ENCODE measurements at regions not wholly inside any gene's neighbourhood (a gene's known extent, or its start where the extent isn't known, plus 50 kb on each side); places are given as distances from the start of the nearest gene placed in this dataset.

DNA sequence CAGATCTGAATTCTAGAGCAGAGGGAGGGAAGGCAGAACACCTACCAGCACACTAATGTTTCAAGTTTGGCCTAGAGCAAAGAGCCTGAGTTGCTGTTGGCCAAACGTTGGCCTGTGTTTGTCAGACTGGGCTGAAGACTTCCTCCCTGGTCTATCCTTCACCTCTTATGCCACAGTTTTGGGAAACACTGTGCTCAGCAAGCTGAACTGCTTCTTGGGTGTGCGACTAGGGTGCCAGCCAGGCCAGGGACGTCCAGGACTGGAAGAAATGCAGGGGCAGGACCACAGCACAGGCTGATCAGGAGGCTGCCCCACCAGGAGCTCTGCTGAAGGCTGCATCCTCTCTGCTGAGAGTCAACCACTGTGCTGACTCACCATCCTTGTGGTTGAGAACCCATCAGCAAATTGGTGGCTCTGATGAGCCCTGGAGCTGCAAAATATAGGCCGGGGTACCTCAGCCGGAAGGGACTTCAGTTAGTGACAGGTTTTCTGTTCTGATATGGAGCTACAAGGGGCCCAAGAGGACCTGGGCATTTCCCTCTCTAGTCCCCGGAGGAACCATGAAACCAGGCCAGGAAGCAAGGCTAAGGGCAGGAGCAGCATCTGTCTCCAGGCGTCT is 131.6 kb upstream of the RASGRP1 start:
- peaks cover 3% of the 10 kb centered on the region for H3K27me3 Mint-ChIP-seq (ENCODE audit: low read depth, poor library complexity)
- no peaks in the 10 kb centered on the region for H3K36me3 Mint-ChIP-seq (ENCODE audit: low read depth)
- DNase-seq = no peak
- H3K9me3 Mint-ChIP-seq = peaks cover 4% of the 10 kb centered on the region
- TF ChIP-seq, protein P1, sequence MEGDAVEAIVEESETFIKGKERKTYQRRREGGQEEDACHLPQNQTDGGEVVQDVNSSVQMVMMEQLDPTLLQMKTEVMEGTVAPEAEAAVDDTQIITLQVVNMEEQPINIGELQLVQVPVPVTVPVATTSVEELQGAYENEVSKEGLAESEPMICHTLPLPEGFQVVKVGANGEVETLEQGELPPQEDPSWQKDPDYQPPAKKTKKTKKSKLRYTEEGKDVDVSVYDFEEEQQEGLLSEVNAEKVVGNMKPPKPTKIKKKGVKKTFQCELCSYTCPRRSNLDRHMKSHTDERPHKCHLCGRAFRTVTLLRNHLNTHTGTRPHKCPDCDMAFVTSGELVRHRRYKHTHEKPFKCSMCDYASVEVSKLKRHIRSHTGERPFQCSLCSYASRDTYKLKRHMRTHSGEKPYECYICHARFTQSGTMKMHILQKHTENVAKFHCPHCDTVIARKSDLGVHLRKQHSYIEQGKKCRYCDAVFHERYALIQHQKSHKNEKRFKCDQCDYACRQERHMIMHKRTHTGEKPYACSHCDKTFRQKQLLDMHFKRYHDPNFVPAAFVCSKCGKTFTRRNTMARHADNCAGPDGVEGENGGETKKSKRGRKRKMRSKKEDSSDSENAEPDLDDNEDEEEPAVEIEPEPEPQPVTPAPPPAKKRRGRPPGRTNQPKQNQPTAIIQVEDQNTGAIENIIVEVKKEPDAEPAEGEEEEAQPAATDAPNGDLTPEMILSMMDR (IDR thresholded peaks at IDR 0.05) = no peak
- H3K4me3 Mint-ChIP-seq = no peak overlapping the region
- H3K27ac Mint-ChIP-seq = no peak overlapping the region
- peaks cover 7% of the 10 kb centered on the region for H3K4me1 Mint-ChIP-seq

DNA sequence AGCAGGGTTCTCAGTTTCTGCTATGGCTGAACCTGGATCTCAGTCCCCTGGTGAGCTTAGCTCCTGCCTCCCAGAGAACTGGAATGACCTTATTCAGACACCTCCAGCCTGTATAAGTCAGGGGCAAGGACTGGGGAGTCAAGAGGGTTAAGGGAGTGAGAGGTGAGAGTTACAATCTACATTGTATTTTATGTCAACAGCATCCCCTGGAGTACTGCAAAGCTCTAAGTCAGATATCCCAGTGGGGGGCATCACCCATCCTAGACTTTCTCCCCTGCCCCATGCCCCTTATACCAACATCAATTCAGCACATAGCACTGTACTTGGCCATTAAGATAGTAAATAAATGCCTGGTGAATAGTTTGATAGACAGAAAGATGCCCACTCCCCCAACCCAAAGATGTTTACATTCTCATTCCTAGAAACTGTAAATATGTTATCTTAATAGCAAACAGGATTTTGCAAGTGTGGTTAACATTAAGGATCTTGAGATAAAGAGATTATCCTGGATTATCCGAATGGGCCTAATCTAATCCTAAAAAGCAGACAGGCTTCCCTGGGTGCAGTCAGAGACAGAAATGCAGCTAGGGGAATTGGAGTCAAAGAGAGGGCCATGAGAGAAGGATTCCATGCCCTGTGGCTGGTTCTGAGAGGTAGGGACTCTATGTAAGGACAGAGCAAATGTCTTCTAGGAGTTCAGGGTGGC is 132.3 kb upstream of the RASGRP1 start:
- DNase-seq = no peak
- Mint-ChIP-seq H3K4me3 (no peak overlapping the region), H3K4me1 (peaks cover 7% of the 10 kb centered on the region), H3K36me3 (ENCODE audit: low read depth) (no peaks in the 10 kb centered on the region), H3K27ac (no peak overlapping the region), H3K9me3 (peaks cover 4% of the 10 kb centered on the region), H3K27me3 (ENCODE audit: low read depth, poor library complexity) (peaks cover 3% of the 10 kb centered on the region)
- TF ChIP-seq, protein P1 (IDR thresholded peaks at IDR 0.05) = no peak

DNA sequence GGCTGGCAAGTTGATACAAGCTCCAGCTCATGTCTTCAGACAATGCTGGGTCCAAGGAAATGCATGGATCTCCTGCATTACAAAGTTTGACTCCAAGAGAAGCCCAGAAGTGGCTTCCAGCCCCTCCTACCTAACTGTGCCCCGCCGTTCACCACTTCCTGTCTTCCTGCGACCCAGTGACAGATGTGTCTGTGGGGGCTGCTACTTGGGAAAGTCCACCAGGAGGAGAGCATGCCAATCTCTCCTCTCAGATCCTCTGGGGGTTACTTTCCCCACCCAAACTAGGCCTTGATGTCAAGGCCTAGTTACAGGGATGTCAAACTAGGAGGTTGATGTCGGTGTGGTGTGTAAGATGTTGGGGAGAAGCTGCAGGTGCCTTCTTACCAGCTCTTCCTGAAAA is 133.6 kb upstream of the RASGRP1 start:
- DNase-seq = no peak
- TF ChIP-seq, protein P1 (IDR thresholded peaks at IDR 0.05) = no peak

DNA sequence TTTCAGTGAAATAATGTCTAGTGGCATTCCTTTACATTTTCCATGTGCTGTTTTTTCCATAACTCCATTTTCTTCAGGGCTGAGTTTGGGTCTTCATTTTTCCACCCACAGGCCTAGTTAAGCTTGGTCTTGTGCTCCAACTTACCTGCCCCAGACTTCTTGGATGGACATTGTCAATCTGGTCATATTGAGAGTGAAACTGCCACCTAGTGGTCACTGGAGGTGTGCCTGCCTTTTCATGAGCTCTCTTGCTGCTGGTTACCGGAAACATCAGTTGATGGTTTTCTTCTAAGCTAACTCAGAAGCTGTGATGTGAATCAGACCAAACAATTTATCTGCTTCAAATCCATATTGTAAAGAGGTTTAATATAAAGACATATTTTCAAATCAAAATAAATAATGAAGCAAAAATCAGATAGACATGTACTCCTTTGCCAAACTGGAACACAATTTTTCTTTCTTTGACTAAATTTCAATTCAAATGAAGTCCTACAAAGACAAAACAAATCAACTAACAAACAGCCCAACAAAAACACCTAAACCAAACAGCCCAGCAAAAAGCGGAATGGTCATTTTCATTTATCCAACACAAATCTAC is 135.1 kb upstream of the RASGRP1 start:
- no peak overlapping the region for H3K27ac Mint-ChIP-seq
- DNase-seq = peak; percentile 53
- H3K4me1 Mint-ChIP-seq = peaks cover 17% of the 10 kb centered on the region
- no peak overlapping the region for H3K4me3 Mint-ChIP-seq
- no peaks in the 10 kb centered on the region for H3K36me3 Mint-ChIP-seq (ENCODE audit: low read depth)
- peaks cover 2% of the 10 kb centered on the region for H3K27me3 Mint-ChIP-seq (ENCODE audit: low read depth, poor library complexity)
- TF ChIP-seq, protein P1 (IDR thresholded peaks at IDR 0.05) = peak; percentile 78
- no peaks in the 10 kb centered on the region for H3K9me3 Mint-ChIP-seq

More for the DNA sequence above, 133.6 kb upstream of the RASGRP1 start:
- Mint-ChIP-seq H3K36me3 (ENCODE audit: low read depth) (no peaks in the 10 kb centered on the region), H3K27me3 (ENCODE audit: low read depth, poor library complexity) (no peaks in the 10 kb centered on the region), H3K4me3 (no peak overlapping the region), H3K9me3 (peaks cover 4% of the 10 kb centered on the region), H3K4me1 (peaks cover 17% of the 10 kb centered on the region), H3K27ac (no peak overlapping the region)

DNA sequence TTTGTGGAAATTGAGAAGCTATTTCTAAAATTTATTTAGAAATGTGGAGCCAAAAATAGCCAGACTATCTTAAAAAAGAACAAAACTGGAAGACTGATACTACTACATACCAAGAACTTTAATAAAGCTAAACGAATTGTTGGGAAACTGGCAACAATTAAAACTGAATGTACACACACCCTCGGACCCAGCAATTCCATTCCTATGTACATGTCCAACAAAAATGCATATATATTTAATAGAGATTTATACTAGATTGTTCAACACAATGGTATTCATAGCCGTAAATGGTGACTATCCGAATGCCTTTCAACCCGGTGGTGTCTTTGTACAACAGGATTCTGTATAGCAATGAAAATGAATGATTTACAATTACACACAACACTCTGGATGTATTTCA is 136.5 kb upstream of the RASGRP1 start:
- Mint-ChIP-seq H3K4me1 (peaks cover 17% of the 10 kb centered on the region), H3K27ac (no peak overlapping the region), H3K4me3 (no peak overlapping the region), H3K27me3 (ENCODE audit: low read depth, poor library complexity) (peaks cover 8% of the 10 kb centered on the region), H3K36me3 (ENCODE audit: low read depth) (no peaks in the 10 kb centered on the region), H3K9me3 (no peaks in the 10 kb centered on the region)
- DNase-seq = no peak
- TF ChIP-seq, protein P1 (IDR thresholded peaks at IDR 0.05) = no peak

Measured in nephron progenitor cell (in vitro differentiated cells).